ENCODE measurements at regions not wholly inside any gene's neighbourhood (a gene's known extent, or its start where the extent isn't known, plus 50 kb on each side); places are given as distances from the start of the nearest gene placed in this dataset.

- TF ChIP-seq, protein P1, sequence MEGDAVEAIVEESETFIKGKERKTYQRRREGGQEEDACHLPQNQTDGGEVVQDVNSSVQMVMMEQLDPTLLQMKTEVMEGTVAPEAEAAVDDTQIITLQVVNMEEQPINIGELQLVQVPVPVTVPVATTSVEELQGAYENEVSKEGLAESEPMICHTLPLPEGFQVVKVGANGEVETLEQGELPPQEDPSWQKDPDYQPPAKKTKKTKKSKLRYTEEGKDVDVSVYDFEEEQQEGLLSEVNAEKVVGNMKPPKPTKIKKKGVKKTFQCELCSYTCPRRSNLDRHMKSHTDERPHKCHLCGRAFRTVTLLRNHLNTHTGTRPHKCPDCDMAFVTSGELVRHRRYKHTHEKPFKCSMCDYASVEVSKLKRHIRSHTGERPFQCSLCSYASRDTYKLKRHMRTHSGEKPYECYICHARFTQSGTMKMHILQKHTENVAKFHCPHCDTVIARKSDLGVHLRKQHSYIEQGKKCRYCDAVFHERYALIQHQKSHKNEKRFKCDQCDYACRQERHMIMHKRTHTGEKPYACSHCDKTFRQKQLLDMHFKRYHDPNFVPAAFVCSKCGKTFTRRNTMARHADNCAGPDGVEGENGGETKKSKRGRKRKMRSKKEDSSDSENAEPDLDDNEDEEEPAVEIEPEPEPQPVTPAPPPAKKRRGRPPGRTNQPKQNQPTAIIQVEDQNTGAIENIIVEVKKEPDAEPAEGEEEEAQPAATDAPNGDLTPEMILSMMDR (IDR thresholded peaks at IDR 0.05) = no peak
- TF ChIP-seq POLR2A (IDR thresholded peaks at IDR 0.05) (no peak), EP300 (IDR thresholded peaks at IDR 0.05) (no peak)
Observed at GRCh38 chr7:159321278-159321677, 176.6 kb upstream of the VIPR2 start.

Data from ovary (tissue), 3 donors.